A673 (cell line): ENCODE measurements at regions not wholly inside any gene's neighbourhood (a gene's known extent, or its start where the extent isn't known, plus 50 kb on each side); places are given as distances from the start of the nearest gene placed in this dataset.

ENCODE experiments used
- BruUV-seq: library from RNA; stranded (reverse); fragments of 400-500 nt; replicated peaks from 2 replicates; lab custom pipeline; 2021; lab: Mats Ljungman, UMichigan
- CTCF ChIA-PET: fragments of 300-600 bp; sonication (Branson Sonifier 250); formaldehyde crosslinking; loops from one replicate; lab custom pipeline; 2022; ENCODE audit warnings: antibody characterized with exemption; lab: Charles Lee
- POLR2A ChIA-PET: fragments of 300-600 bp; sonication (Branson Sonifier 250); formaldehyde crosslinking; loops from one replicate; lab custom pipeline; 2022; ENCODE audit warnings: antibody characterized with exemption; ENCODE audit not compliant: low non-redundant PET; lab: Charles Lee
- DNase-seq: peaks from one replicate; pipeline ENCODE4 v3.0.0-alpha.2; 2015; ENCODE audit warnings: low spot score
- H3K27ac ChIP-seq: fragments of 200-600 bp; sonication (generic); 2 replicates; pipeline ENCODE4 v1.5.1; 2016; ENCODE audit warnings: mixed run types, low read depth, mild to moderate bottlenecking, mixed read lengths, antibody characterized with exemption, low read length; ENCODE audit not compliant: poor library complexity, severe bottlenecking
- H3K27me3 ChIP-seq: fragments of 200-600 bp; sonication (generic); replicated peaks from 2 replicates; pipeline ENCODE4 v1.6.1; 2017; ENCODE audit warnings: mixed run types, low read depth, mild to moderate bottlenecking, mixed read lengths, antibody characterized with exemption, low read length; ENCODE audit not compliant: insufficient read depth, poor library complexity
- H3K36me3 ChIP-seq: fragments of 200-600 bp; sonication (generic); 2 replicates; pipeline ENCODE4 v1.6.1; 2016; ENCODE audit warnings: mixed run types, mild to moderate bottlenecking, mixed read lengths, antibody characterized with exemption, low read length; ENCODE audit not compliant: insufficient read depth, poor library complexity, severe bottlenecking
- H3K4me1 ChIP-seq: fragments of 200-600 bp; sonication (generic); 2 replicates; pipeline ENCODE4 v1.6.1; 2017; ENCODE audit warnings: mixed run types, mild to moderate bottlenecking, mixed read lengths, antibody characterized with exemption, low read length; ENCODE audit not compliant: insufficient read depth, poor library complexity, severe bottlenecking
- H3K4me3 ChIP-seq: fragments of 200-600 bp; sonication (generic); 2 replicates; pipeline ENCODE4 v1.5.1; 2016; ENCODE audit warnings: low read depth, mixed run types, mild to moderate bottlenecking, mixed read lengths, low read length; ENCODE audit not compliant: poor library complexity, severe bottlenecking
- H3K9me3 ChIP-seq: fragments of 200-600 bp; sonication (generic); 2 replicates; pipeline ENCODE4 v1.6.1; 2016; ENCODE audit warnings: mixed run types, low read depth, mild to moderate bottlenecking, mixed read lengths, antibody characterized with exemption, low read length; ENCODE audit not compliant: poor library complexity, severe bottlenecking
- EZH2 ChIP-seq: fragments of 200-600 bp; sonication (generic); IDR thresholded peaks from 2 replicates; pipeline ENCODE4 v1.6.1; 2017; ENCODE audit warnings: borderline replicate concordance, low read depth, mild to moderate bottlenecking, mixed read lengths, antibody characterized with exemption, low read length; ENCODE audit not compliant: poor library complexity, severe bottlenecking
- intact Hi-C: fragments of 100-400 bp; cut with micrococcal nuclease; formaldehyde crosslinking; loops from one replicate; pipeline ENCODE4 v1.10.0; 2022; ENCODE audit not compliant: unreplicated experiment
- TF ChIP-seq, protein P1 (sequence below): fragments of 300-800, 200-600 bp; sonication (generic); conservative IDR thresholded peaks from 2 replicates; pipeline ENCODE4 v1.5.1; 2017; ENCODE audit warnings: low read depth, mild to moderate bottlenecking, antibody characterized with exemption, low read length, moderate library complexity, mixed read lengths

GRCh38 chr2:14563324-14563723, 69.2 kb upstream of the LRATD1 start:
- Histone ChIP-seq H3K27me3 (peaks cover 16% of the 10 kb centered on the region), H3K9me3 (no peaks in the 10 kb centered on the region), H3K36me3 (no peaks in the 10 kb centered on the region), H3K27ac (no peak overlapping the region), H3K4me1 (no peaks in the 10 kb centered on the region), H3K4me3 (no peak overlapping the region)
- intact Hi-C loops: no loop called here
- ChIA-PET POLR2A (no interaction called here), CTCF (no interaction called here)
- no TSS peak for BruUV-seq
- no peak for DNase-seq
- TF ChIP-seq, protein P1, sequence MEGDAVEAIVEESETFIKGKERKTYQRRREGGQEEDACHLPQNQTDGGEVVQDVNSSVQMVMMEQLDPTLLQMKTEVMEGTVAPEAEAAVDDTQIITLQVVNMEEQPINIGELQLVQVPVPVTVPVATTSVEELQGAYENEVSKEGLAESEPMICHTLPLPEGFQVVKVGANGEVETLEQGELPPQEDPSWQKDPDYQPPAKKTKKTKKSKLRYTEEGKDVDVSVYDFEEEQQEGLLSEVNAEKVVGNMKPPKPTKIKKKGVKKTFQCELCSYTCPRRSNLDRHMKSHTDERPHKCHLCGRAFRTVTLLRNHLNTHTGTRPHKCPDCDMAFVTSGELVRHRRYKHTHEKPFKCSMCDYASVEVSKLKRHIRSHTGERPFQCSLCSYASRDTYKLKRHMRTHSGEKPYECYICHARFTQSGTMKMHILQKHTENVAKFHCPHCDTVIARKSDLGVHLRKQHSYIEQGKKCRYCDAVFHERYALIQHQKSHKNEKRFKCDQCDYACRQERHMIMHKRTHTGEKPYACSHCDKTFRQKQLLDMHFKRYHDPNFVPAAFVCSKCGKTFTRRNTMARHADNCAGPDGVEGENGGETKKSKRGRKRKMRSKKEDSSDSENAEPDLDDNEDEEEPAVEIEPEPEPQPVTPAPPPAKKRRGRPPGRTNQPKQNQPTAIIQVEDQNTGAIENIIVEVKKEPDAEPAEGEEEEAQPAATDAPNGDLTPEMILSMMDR: no peak
- TF ChIP-seq EZH2: no peak

GRCh38 chr2:14565666-14566065, 66.9 kb upstream of the LRATD1 start:
- H3K36me3 ChIP-seq: no peaks in the 10 kb centered on the region
- no TSS peak for BruUV-seq
- no peak overlapping the region for H3K4me3 ChIP-seq
- H3K4me1 ChIP-seq: no peaks in the 10 kb centered on the region
- CTCF ChIA-PET: no interaction called here
- no peak for TF ChIP-seq EZH2
- TF ChIP-seq, protein P1: no peak
- intact Hi-C loops: no loop called here
- DNase-seq: no peak
- H3K27me3 ChIP-seq: peaks cover 16% of the 10 kb centered on the region
- POLR2A ChIA-PET: no interaction called here
- no peaks in the 10 kb centered on the region for H3K9me3 ChIP-seq
- no peak overlapping the region for H3K27ac ChIP-seq

DNA sequence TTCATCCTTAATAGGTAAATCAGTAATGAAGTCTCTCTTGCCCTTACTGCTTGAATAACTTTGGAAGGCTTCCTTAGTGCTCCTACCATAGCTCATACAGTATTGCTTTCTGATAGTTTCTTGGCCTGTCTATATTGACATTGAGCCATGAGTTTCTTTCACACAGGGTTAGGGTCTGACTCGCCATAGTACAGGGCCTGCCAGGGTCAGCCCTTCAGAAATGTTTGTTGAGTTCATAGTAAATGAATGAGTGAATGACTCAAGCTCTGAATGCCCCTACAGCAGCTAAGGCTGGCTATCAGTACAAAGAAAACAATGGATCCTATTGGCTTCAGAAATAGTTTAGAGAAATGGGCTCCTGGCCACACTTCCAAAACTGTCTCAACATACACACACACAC, 65.0 kb upstream of the LRATD1 start:
- Histone ChIP-seq H3K27ac (no peak overlapping the region), H3K36me3 (no peaks in the 10 kb centered on the region), H3K4me1 (no peaks in the 10 kb centered on the region), H3K4me3 (no peak overlapping the region), H3K9me3 (no peaks in the 10 kb centered on the region), H3K27me3 (peaks cover 21% of the 10 kb centered on the region)
- DNase-seq: no peak
- CTCF ChIA-PET: no interaction called here
- POLR2A ChIA-PET: no interaction called here
- no peak for TF ChIP-seq EZH2
- TF ChIP-seq, protein P1: no peak
- no TSS peak for BruUV-seq
- intact Hi-C loops: no loop called here
